ENCODE measurements at regions not wholly inside any gene's neighbourhood (a gene's known extent, or its start where the extent isn't known, plus 50 kb on each side); places are given as distances from the start of the nearest gene placed in this dataset.

GRCh38 chr4:24662542-24662941 is 78.2 kb upstream of the DHX15 start:
- DNase-seq (ENCODE audit: low read depth in 1 of 2, low spot score in 1 of 2) (no peak), ATAC-seq (no peak), FAIRE-seq (no peak)
- POLR2A ChIA-PET: no interaction called here
- no peak overlapping the region for H3K4me3 ChIP-seq
- no peaks in the 10 kb centered on the region for H3K9me3 ChIP-seq
- CTCF ChIA-PET: no interaction called here
- peaks cover 22% of the 10 kb centered on the region for H3K4me1 ChIP-seq
- no peak for TF ChIP-seq KDM1A (IDR thresholded peaks at IDR 0.05; ENCODE audit: low read depth)
- no peak for TF ChIP-seq TFCP2L1 (CRISPR knock-in tag; IDR thresholded peaks at IDR 0.05)
- TF ChIP-seq JUN (IDR thresholded peaks at IDR 0.05): no peak
- TF ChIP-seq REST (IDR thresholded peaks at IDR 0.05): no peak
- no peak for TF ChIP-seq NPAS2 (CRISPR knock-in tag; IDR thresholded peaks at IDR 0.05; ENCODE audit: borderline replicate concordance)
- TF ChIP-seq ZSCAN20 (CRISPR knock-in tag; IDR thresholded peaks at IDR 0.05): no peak
- no peak for TF ChIP-seq HEYL (CRISPR knock-in tag; IDR thresholded peaks at IDR 0.05)
- TF ChIP-seq KDM5A (IDR thresholded peaks at IDR 0.05): no peak
- TF ChIP-seq, protein P1, sequence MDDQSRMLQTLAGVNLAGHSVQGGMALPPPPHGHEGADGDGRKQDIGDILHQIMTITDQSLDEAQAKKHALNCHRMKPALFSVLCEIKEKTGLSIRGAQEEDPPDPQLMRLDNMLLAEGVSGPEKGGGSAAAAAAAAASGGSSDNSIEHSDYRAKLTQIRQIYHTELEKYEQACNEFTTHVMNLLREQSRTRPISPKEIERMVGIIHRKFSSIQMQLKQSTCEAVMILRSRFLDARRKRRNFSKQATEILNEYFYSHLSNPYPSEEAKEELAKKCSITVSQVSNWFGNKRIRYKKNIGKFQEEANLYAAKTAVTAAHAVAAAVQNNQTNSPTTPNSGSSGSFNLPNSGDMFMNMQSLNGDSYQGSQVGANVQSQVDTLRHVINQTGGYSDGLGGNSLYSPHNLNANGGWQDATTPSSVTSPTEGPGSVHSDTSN (IDR thresholded peaks at IDR 0.05): no peak
- TF ChIP-seq SMC3 (IDR thresholded peaks at IDR 0.05): no peak
- no peak overlapping the region for H3K27ac ChIP-seq
- 57% methylated on average over 2 of the region's 2 CpGs for WGBS (ENCODE audit: missing lambda C conversion rate)
- H3K4me2 ChIP-seq: no peak overlapping the region

DNA sequence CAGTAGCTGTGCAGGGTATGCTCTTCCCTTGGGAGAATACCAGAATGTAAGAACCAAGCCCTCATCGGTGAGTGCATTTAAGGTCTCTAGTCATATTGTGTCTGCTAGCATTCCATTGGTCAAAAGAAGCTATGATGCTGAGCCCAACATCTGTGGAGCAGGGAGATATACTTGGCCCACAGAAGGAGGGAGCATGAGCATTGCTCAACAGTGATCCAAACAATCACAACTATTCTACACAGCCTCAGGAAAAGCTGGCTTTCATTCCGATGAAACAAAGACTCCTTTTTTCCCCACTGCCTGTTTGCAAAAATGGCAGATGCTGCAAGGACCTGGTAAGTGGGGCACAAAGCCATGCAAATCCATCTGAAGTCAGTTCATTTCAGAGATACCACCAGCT is 80.6 kb upstream of the DHX15 start:
- FAIRE-seq: no peak
- WGBS (ENCODE audit: missing lambda C conversion rate): 90% methylated on average over 2 of the region's 2 CpGs

GRCh38 chr4:24666316-24666715 is 82.0 kb upstream of the DHX15 start:
- ChIA-PET CTCF (no interaction called here), POLR2A (no interaction called here)
- H3K4me2 ChIP-seq: no peak overlapping the region
- WGBS (ENCODE audit: missing lambda C conversion rate): 34% methylated on average over 3 of the region's 3 CpGs
- no peak overlapping the region for H3K27ac ChIP-seq
- FAIRE-seq (no peak), ATAC-seq (no peak), DNase-seq (ENCODE audit: low read depth in 1 of 2, low spot score in 1 of 2) (no peak)
- no peaks in the 10 kb centered on the region for H3K4me1 ChIP-seq
- no peak overlapping the region for H3K4me3 ChIP-seq
- H3K9me3 ChIP-seq: no peaks in the 10 kb centered on the region
- TF ChIP-seq HOXA7 (CRISPR knock-in tag; IDR thresholded peaks at IDR 0.05) (no peak), MAX (IDR thresholded peaks at IDR 0.05) (no peak), HDAC2 (IDR thresholded peaks at IDR 0.05) (no peak), TFCP2L1 (CRISPR knock-in tag; IDR thresholded peaks at IDR 0.05) (no peak), MYC (IDR thresholded peaks at IDR 0.05; ENCODE audit: borderline replicate concordance, low read length) (no peak), CHD4 (IDR thresholded peaks at IDR 0.05; ENCODE audit: borderline replicate concordance) (no peak), CHD2 (IDR thresholded peaks at IDR 0.05; ENCODE audit: low read length, partially characterized antibody) (no peak), REST (IDR thresholded peaks at IDR 0.05) (no peak), HMGXB4 (CRISPR knock-in tag; IDR thresholded peaks at IDR 0.05; ENCODE audit: borderline replicate concordance) (no peak)

More for the DNA sequence above, 80.6 kb upstream of the DHX15 start:
- POLR2A ChIA-PET: no interaction called here
- no peak overlapping the region for H3K4me2 ChIP-seq
- CTCF ChIA-PET: no interaction called here
- no peaks in the 10 kb centered on the region for H3K9me3 ChIP-seq
- TF ChIP-seq BCL3 (IDR thresholded peaks at IDR 0.05) (no peak), BHLHE40 (IDR thresholded peaks at IDR 0.05; ENCODE audit: low read depth, low read length) (no peak), HOXB5 (CRISPR knock-in tag; IDR thresholded peaks at IDR 0.05) (no peak), SREBF2 (IDR thresholded peaks at IDR 0.05) (no peak)
- TF ChIP-seq, protein P2, sequence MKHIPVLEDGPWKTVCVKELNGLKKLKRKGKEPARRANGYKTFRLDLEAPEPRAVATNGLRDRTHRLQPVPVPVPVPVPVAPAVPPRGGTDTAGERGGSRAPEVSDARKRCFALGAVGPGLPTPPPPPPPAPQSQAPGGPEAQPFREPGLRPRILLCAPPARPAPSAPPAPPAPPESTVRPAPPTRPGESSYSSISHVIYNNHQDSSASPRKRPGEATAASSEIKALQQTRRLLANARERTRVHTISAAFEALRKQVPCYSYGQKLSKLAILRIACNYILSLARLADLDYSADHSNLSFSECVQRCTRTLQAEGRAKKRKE (CRISPR knock-in tag; IDR thresholded peaks at IDR 0.05; ENCODE audit: low read depth): no peak
- ATAC-seq (no peak), DNase-seq (ENCODE audit: low read depth in 1 of 2, low spot score in 1 of 2) (no peak)
- H3K27ac ChIP-seq: no peak overlapping the region
- H3K4me3 ChIP-seq: no peak overlapping the region
- H3K4me1 ChIP-seq: no peaks in the 10 kb centered on the region

All from A549 (cell line).